ENCODE measurements at regions not wholly inside any gene's neighbourhood (a gene's known extent, or its start where the extent isn't known, plus 50 kb on each side); places are given as distances from the start of the nearest gene placed in this dataset.

DNA sequence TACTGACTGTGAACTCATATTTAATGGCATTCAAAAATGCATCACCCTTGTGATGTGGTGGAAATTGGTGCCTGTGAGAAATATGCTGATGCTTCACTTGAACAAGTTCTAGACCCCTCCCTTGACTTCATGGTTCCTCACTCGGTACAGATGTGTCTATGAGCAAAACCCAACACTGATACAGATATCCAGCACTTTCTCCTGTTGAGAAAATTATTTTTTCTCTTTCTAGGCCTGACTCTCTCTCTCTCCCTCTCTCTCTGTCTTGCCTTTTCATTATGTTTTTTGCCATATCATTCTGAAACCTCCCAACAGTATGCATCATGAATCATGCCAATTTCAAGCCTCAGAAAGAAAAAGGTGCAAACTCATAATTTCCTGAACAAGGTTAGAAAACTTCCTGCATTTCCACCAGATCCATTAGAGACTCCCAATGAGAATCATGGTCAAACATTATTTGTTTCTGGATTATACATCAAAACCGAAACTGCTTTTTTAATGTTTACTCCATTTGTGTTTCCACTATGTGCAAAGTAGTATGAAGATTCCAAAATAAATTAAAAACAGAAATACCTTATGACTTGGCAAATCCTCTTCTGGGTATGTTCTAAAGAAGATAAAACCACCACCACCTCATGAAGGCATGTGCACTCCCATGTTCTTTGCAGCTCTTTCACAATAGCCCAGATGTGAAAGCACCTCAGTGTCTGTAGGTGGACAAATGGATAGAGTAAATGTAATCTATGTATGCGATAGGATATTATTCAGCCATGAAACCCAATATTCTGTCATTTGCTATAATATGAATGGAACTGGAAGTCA, 543.6 kb downstream of the TMEM121 start:
- TF ChIP-seq, protein P1, sequence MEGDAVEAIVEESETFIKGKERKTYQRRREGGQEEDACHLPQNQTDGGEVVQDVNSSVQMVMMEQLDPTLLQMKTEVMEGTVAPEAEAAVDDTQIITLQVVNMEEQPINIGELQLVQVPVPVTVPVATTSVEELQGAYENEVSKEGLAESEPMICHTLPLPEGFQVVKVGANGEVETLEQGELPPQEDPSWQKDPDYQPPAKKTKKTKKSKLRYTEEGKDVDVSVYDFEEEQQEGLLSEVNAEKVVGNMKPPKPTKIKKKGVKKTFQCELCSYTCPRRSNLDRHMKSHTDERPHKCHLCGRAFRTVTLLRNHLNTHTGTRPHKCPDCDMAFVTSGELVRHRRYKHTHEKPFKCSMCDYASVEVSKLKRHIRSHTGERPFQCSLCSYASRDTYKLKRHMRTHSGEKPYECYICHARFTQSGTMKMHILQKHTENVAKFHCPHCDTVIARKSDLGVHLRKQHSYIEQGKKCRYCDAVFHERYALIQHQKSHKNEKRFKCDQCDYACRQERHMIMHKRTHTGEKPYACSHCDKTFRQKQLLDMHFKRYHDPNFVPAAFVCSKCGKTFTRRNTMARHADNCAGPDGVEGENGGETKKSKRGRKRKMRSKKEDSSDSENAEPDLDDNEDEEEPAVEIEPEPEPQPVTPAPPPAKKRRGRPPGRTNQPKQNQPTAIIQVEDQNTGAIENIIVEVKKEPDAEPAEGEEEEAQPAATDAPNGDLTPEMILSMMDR (IDR thresholded peaks at IDR 0.05; ENCODE audit: extremely low read depth in 1 of 2, insufficient read depth in 1 of 2, low read depth in 1 of 2, low read length in 2 of 2): no peak
- TF ChIP-seq POLR2AphosphoS5 (IDR thresholded peaks at IDR 0.05; ENCODE audit: insufficient read depth, low read depth, low read length) (no peak), POLR2A (IDR thresholded peaks at IDR 0.05; ENCODE audit: low read depth, low read length) (no peak)

Measured in endothelial cell of umbilical vein (primary cell).